Hepatocyte (in vitro differentiated cells): ENCODE measurements at regions not wholly inside any gene's neighbourhood (a gene's known extent, or its start where the extent isn't known, plus 50 kb on each side); places are given as distances from the start of the nearest gene placed in this dataset.

Source experiments
- DNase-seq: peaks from one replicate; pipeline ENCODE4 v3.0.0-alpha.2; 2016; ENCODE audit warnings: low spot score
- H2AFZ ChIP-seq: fragments of 200-600 bp; sonication (generic); 2 replicates; pipeline ENCODE4 v1.6.0; 2016; ENCODE audit warnings: antibody characterized with exemption, mild to moderate bottlenecking
- H3K27ac ChIP-seq: fragments of 200-600 bp; sonication (generic); 2 replicates; pipeline ENCODE4 v1.5.1; 2016; ENCODE audit warnings: mild to moderate bottlenecking
- H3K27me3 ChIP-seq: fragments of 200-600 bp; sonication (generic); 2 replicates; pipeline ENCODE4 v1.6.1; 2016
- H3K36me3 ChIP-seq: fragments of 200-600 bp; sonication (generic); replicated peaks from 2 replicates; pipeline ENCODE4 v1.5.1; 2016; ENCODE audit warnings: low read depth; ENCODE audit not compliant: insufficient read depth
- H3K4me1 ChIP-seq: fragments of 200-600 bp; sonication (generic); 2 replicates; pipeline ENCODE4 v1.5.1; 2016; ENCODE audit warnings: mild to moderate bottlenecking, moderate library complexity; ENCODE audit not compliant: insufficient read depth
- H3K4me2 ChIP-seq: fragments of 200-600 bp; sonication (generic); 2 replicates; pipeline ENCODE4 v1.6.0; 2016
- H3K4me3 ChIP-seq: fragments of 200-600 bp; sonication (generic); 2 replicates; pipeline ENCODE4 v1.5.1; 2016; ENCODE audit warnings: mild to moderate bottlenecking
- H3K79me2 ChIP-seq: fragments of 200-600 bp; sonication (generic); 2 replicates; pipeline ENCODE4 v1.6.0; 2017; ENCODE audit warnings: mild to moderate bottlenecking
- H3K9me2 ChIP-seq: fragments of 200-600 bp; sonication (generic); replicated peaks from 2 replicates; pipeline ENCODE4 v1.6.0; 2017; ENCODE audit warnings: mild to moderate bottlenecking; ENCODE audit not compliant: insufficient read depth
- H3K9me3 ChIP-seq: fragments of 200-600 bp; sonication (generic); 2 replicates; pipeline ENCODE4 v1.5.1; 2016; ENCODE audit warnings: low read depth, mild to moderate bottlenecking
- H4K20me1 ChIP-seq: fragments of 200-600 bp; sonication (generic); 2 replicates; pipeline ENCODE4 v1.6.0; 2016; ENCODE audit warnings: mild to moderate bottlenecking; ENCODE audit not compliant: insufficient read depth, poor library complexity, severe bottlenecking
- CTCF ChIP-seq: fragments of 200-600 bp; sonication (generic); IDR thresholded peaks from 2 replicates; pipeline ENCODE4 v1.5.1; 2016; ENCODE audit warnings: antibody characterized with exemption, mild to moderate bottlenecking; ENCODE audit not compliant: poor library complexity
- EZH2 ChIP-seq: fragments of 200-600 bp; sonication (generic); IDR thresholded peaks from 2 replicates; pipeline ENCODE4 v1.6.1; 2016; ENCODE audit warnings: antibody characterized with exemption, mild to moderate bottlenecking, borderline replicate concordance
- EZH2phosphoT487 ChIP-seq: fragments of 200-600 bp; sonication (generic); IDR thresholded peaks from one replicate; pipeline ENCODE4 v1.6.1; 2018; ENCODE audit warnings: antibody characterized with exemption, mild to moderate bottlenecking, low read depth, moderate library complexity; ENCODE audit not compliant: unreplicated experiment, severe bottlenecking
- whole genome bisulfite sequencing: methylation state at CpG from one replicate; pipeline ENCODE4 v1.1.6; 2016; ENCODE audit warnings: low lambda C conversion rate; ENCODE audit errors: missing lambda C conversion rate; 5-methylcytosine and 5-hydroxymethylcytosine counted together

GRCh38 chr5:44499381-44499780, 110.2 kb upstream of the FGF10 start:
- Histone ChIP-seq H3K36me3 (no peaks in the 10 kb centered on the region), H3K4me2 (no peak overlapping the region), H4K20me1 (no peaks in the 10 kb centered on the region), H3K4me3 (no peak overlapping the region), H3K9me3 (no peaks in the 10 kb centered on the region), H2AFZ (no peak overlapping the region), H3K27me3 (no peaks in the 10 kb centered on the region), H3K4me1 (no peaks in the 10 kb centered on the region), H3K27ac (no peak overlapping the region), H3K9me2 (no peaks in the 10 kb centered on the region), H3K79me2 (no peaks in the 10 kb centered on the region)
- no peak for DNase-seq
- 77% methylated on average over 1 of the region's 1 CpG for WGBS
- TF ChIP-seq EZH2 (no peak), CTCF (no peak), EZH2phosphoT487 (no peak)

DNA sequence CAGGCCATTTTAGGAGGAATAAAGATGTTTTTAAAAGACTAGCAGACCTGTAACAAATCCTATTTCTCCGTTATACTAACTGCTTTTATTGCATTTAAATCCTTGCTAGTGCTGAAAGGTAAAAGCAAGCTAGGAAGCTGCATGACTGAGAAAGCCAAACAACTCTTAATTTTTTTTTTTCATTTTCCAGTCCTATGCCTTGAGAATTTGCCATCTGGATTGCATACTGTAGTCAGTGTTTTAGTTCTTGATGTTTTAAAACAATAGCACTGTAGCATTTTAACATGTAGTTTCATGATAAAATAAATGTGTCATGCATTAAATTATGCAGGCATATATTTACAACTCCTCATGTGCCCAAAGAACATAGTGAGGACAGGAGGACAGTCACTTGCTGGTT, 108.4 kb upstream of the FGF10 start:
- H3K4me1 ChIP-seq, result no peaks in the 10 kb centered on the region

GRCh38 chr5:44495280-44495679, 106.1 kb upstream of the FGF10 start:
- H3K9me2 ChIP-seq, result no peaks in the 10 kb centered on the region
- whole genome bisulfite sequencing, result 62% methylated on average over 1 of the region's 1 CpG
- no peak overlapping the region for H3K4me2 ChIP-seq
- H3K9me3 ChIP-seq, result no peaks in the 10 kb centered on the region
- H4K20me1 ChIP-seq, result no peaks in the 10 kb centered on the region
- H3K27me3 ChIP-seq, result no peaks in the 10 kb centered on the region
- no peak overlapping the region for H3K4me3 ChIP-seq
- H2AFZ ChIP-seq, result no peak overlapping the region
- H3K27ac ChIP-seq, result no peak overlapping the region
- no peaks in the 10 kb centered on the region for H3K79me2 ChIP-seq
- no peak for DNase-seq
- TF ChIP-seq EZH2, result no peak
- no peak for TF ChIP-seq CTCF
- no peak for TF ChIP-seq EZH2phosphoT487
- H3K4me1 ChIP-seq, result no peaks in the 10 kb centered on the region
- no peaks in the 10 kb centered on the region for H3K36me3 ChIP-seq

More for the DNA sequence above, 108.4 kb upstream of the FGF10 start:
- TF ChIP-seq EZH2, result no peak
- no peak for TF ChIP-seq EZH2phosphoT487
- no peak for TF ChIP-seq CTCF
- no peak for DNase-seq
- Histone ChIP-seq H3K4me2 (no peak overlapping the region), H3K27me3 (no peaks in the 10 kb centered on the region), H3K4me3 (no peak overlapping the region), H2AFZ (no peak overlapping the region), H4K20me1 (no peaks in the 10 kb centered on the region), H3K9me2 (no peaks in the 10 kb centered on the region), H3K79me2 (no peaks in the 10 kb centered on the region), H3K36me3 (no peaks in the 10 kb centered on the region), H3K27ac (no peak overlapping the region), H3K9me3 (no peaks in the 10 kb centered on the region)
- WGBS, result 59% methylated on average over 1 of the region's 1 CpG

GRCh38 chr5:44489759-44490158, 100.5 kb upstream of the FGF10 start:
- WGBS, result 97% methylated on average over 1 of the region's 1 CpG
- H3K9me2 ChIP-seq, result no peaks in the 10 kb centered on the region

More at GRCh38 chr5:44489759-44490158, 100.5 kb upstream of the FGF10 start:
- TF ChIP-seq CTCF (no peak), EZH2phosphoT487 (no peak), EZH2 (no peak)
- Histone ChIP-seq H3K27me3 (no peaks in the 10 kb centered on the region), H2AFZ (no peak overlapping the region), H3K36me3 (no peaks in the 10 kb centered on the region), H3K27ac (no peak overlapping the region), H3K4me3 (no peak overlapping the region), H3K4me2 (no peak overlapping the region), H3K9me3 (no peaks in the 10 kb centered on the region), H3K79me2 (no peaks in the 10 kb centered on the region), H3K4me1 (no peaks in the 10 kb centered on the region), H4K20me1 (no peaks in the 10 kb centered on the region)
- DNase-seq, result no peak
